ENCODE measurements at regions not wholly inside any gene's neighbourhood (a gene's known extent, or its start where the extent isn't known, plus 50 kb on each side); places are given as distances from the start of the nearest gene placed in this dataset.

GRCh38 chr5:171693412-171693811 lies 92.2 kb upstream of the SMIM23 start:
- Histone ChIP-seq H3K23ac (ENCODE audit: insufficient read length) (no peak overlapping the region), H2BK20ac (ENCODE audit: low read length) (no peak overlapping the region), H3K9ac (replicated peaks in 1 of 4; ENCODE audit: extremely low read depth in 1 of 4, low read depth in 3 of 4, low read length in 3 of 4) (no peak overlapping the region), H4K91ac (replicated peaks; ENCODE audit: insufficient read length, low read length) (no peak overlapping the region), H3K79me2 (ENCODE audit: control insufficient read depth in 1 of 2, insufficient read depth in 2 of 2, low read length in 2 of 2) (no peaks in the 10 kb centered on the region), H3K79me1 (ENCODE audit: low read depth, low read length) (no peaks in the 10 kb centered on the region), H3K23me2 (ENCODE audit: low read depth, low read length) (peaks cover 5% of the 10 kb centered on the region; the same call in 1 of the 2 replicates), H4K5ac (ENCODE audit: insufficient read length, low read depth, low read length) (no peak overlapping the region), H3K27ac (ENCODE audit: low read depth, low read length) (no peak overlapping the region), H4K8ac (ENCODE audit: extremely low read depth, insufficient read depth, low read length) (peak overlapping the region; percentile 72; the same call in 1 of the 2 replicates), H3K4me3 (ENCODE audit: extremely low read depth in 1 of 4, insufficient read depth in 2 of 4, low read depth in 3 of 4, low read length in 4 of 4) (no peak overlapping the region), H3K4me2 (ENCODE audit: insufficient read depth in 1 of 2, low read depth in 2 of 2, low read length in 2 of 2) (no peak overlapping the region), H3K18ac (ENCODE audit: extremely low read depth, low read length) (no peak overlapping the region), H2AK5ac (ENCODE audit: low read depth, low read length) (no peak overlapping the region), H3K56ac (replicated peaks; ENCODE audit: insufficient read length, low read depth, low read length) (no peak overlapping the region), H3K14ac (ENCODE audit: insufficient read length) (no peak overlapping the region), H3K27me3 (replicated peaks in 1 of 4; ENCODE audit: control insufficient read depth in 3 of 4, extremely low read depth in 1 of 4, insufficient read depth in 3 of 4, low read length in 3 of 4) (no peaks in the 10 kb centered on the region), H3K9me3 (ENCODE audit: insufficient read depth in 2 of 2, low read depth in 1 of 2, low read length in 1 of 2) (no peaks in the 10 kb centered on the region), H2AFZ (ENCODE audit: low read length) (no peak overlapping the region), H2BK5ac (ENCODE audit: low read depth, low read length) (no peak overlapping the region), H2BK15ac (ENCODE audit: low read length) (no peak overlapping the region), H3K4me1 (replicated peaks in 1 of 4; ENCODE audit: control insufficient read depth in 3 of 4, insufficient read depth in 4 of 4, low read length in 3 of 4) (peaks cover 0 to 3% (median 1%) of the 10 kb centered on the region in 4 experiments; a peak in 1 of 7 replicates), H3K4ac (replicated peaks; ENCODE audit: insufficient read length, low read depth, low read length) (no peak overlapping the region), H4K20me1 (replicated peaks in 1 of 2; ENCODE audit: control insufficient read depth in 1 of 2, insufficient read depth in 2 of 2, low read length in 2 of 2) (no peaks in the 10 kb centered on the region), H3K36me3 (ENCODE audit: control insufficient read depth in 2 of 4, insufficient read depth in 4 of 4, low read length in 3 of 4) (no peaks in the 10 kb centered on the region), H2BK12ac (ENCODE audit: low read depth, low read length) (no peak overlapping the region), H2BK120ac (replicated peaks; ENCODE audit: low read depth, low read length) (no peak overlapping the region)
- FAIRE-seq: no peak
- TF ChIP-seq HDAC6 (IDR thresholded peaks at IDR 0.05; ENCODE audit: low read depth, low read length) (no peak), USF2 (IDR thresholded peaks at IDR 0.05; ENCODE audit: low read length) (no peak), SAP30 (IDR thresholded peaks at IDR 0.05; ENCODE audit: insufficient read depth, insufficient replicate concordance, low read length) (no peak), RXRA (IDR thresholded peaks at IDR 0.05; ENCODE audit: insufficient read depth, low read depth, low read length) (no peak), ZNF274 (IDR thresholded peaks at IDR 0.05; ENCODE audit: borderline replicate concordance, extremely low read depth, low read length) (no peak), SP2 (IDR thresholded peaks at IDR 0.05; ENCODE audit: low read length) (no peak), RAD21 (IDR thresholded peaks at IDR 0.05 in 1 of 2, conservative IDR thresholded peaks at IDR 0.05 in 1 of 2; ENCODE audit: low read depth in 2 of 2, low read length in 2 of 2) (no peak), POU5F1 (IDR thresholded peaks at IDR 0.05; ENCODE audit: low read depth, low read length) (no peak), NRF1 (IDR thresholded peaks at IDR 0.05; ENCODE audit: low read depth, low read length) (no peak), TCF12 (IDR thresholded peaks at IDR 0.05; ENCODE audit: low read depth, low read length) (no peak), SUZ12 (IDR thresholded peaks at IDR 0.05; ENCODE audit: low read length) (no peak), TAF7 (optimal IDR thresholded peaks at IDR 0.05; ENCODE audit: borderline replicate concordance, low read depth, low read length) (no peak), SP4 (IDR thresholded peaks at IDR 0.05; ENCODE audit: low read length) (no peak)
- ChIA-PET CTCF (ENCODE audit: partially characterized antibody) (no interaction called here), POLR2A (ENCODE audit: partially characterized antibody) (no interaction called here)
- WGBS, 2 experiments (ENCODE audit: extremely low coverage in 1 of 2, insufficient coverage in 1 of 2, insufficient read length in 1 of 2, insufficient replicate concordance in 2 of 2, low coverage in 1 of 2, low lambda C conversion rate in 2 of 2, missing lambda C conversion rate in 1 of 2): 90% methylated on average over 3 of the region's 3 CpGs; no CpG with 5 or more reads in 1 of the 2 experiments
- DNase-seq (ENCODE audit: low read depth in 1 of 2, low spot score in 2 of 2): no peak

Data from H1 (cell line).